AG10803 (cell line): ENCODE measurements at regions not wholly inside any gene's neighbourhood (a gene's known extent, or its start where the extent isn't known, plus 50 kb on each side); places are given as distances from the start of the nearest gene placed in this dataset.

Experiments used
- DNase-seq: peaks from one replicate; pipeline ENCODE4 v3.0.0; 2010; ENCODE audit warnings: low read depth
- H3K4me3 ChIP-seq: 2 replicates; pipeline ENCODE4 v1.5.1; 2011; ENCODE audit warnings: mild to moderate bottlenecking, low read length, control low read depth
- TF ChIP-seq, protein P1 (sequence below): conservative IDR thresholded peaks from 2 replicates; pipeline ENCODE4 v1.5.1; 2011; ENCODE audit warnings: mild to moderate bottlenecking, low read length, control low read depth, inconsistent platforms

DNA sequence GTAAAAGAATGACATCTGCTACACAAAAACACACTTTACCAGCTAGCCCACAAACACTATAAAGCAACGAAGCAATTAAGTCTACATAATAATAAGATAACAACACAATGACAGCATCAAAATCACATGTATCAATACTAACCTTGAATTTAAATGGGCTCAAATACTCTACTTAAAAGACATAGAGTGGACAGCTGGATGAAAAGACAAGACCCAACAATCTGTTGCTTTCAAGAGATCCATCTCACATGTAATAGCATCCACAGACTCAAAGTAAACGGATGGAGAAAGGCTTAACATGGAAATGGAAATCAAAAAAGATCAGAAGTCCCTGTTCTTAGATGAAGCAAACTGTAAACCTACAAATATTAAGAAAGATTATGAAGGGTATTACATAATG, 2175.9 kb downstream of the PCDH9 start:
- TF ChIP-seq, protein P1, sequence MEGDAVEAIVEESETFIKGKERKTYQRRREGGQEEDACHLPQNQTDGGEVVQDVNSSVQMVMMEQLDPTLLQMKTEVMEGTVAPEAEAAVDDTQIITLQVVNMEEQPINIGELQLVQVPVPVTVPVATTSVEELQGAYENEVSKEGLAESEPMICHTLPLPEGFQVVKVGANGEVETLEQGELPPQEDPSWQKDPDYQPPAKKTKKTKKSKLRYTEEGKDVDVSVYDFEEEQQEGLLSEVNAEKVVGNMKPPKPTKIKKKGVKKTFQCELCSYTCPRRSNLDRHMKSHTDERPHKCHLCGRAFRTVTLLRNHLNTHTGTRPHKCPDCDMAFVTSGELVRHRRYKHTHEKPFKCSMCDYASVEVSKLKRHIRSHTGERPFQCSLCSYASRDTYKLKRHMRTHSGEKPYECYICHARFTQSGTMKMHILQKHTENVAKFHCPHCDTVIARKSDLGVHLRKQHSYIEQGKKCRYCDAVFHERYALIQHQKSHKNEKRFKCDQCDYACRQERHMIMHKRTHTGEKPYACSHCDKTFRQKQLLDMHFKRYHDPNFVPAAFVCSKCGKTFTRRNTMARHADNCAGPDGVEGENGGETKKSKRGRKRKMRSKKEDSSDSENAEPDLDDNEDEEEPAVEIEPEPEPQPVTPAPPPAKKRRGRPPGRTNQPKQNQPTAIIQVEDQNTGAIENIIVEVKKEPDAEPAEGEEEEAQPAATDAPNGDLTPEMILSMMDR, result no peak
- no peak for DNase-seq
- no peak overlapping the region for H3K4me3 ChIP-seq

DNA sequence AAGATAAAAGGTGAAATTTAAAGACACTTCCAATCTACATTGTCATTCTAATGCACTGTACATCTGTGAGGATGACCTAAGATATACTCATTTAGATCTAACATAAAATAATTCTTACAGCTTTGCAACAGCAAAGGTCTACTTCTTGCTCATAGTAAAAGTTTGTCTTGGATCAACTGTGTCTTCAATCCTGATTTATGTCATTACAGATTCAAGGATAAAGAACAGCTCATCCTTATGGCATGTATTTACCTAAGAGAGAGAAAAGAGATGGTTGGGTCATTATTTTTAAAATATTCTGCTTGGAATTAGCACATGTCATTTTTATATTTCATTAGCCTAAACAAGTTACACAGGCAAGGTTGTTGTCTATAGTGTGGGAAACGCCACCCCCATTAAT, 2193.1 kb downstream of the PCDH9 start:
- no peak for DNase-seq
- TF ChIP-seq, protein P1, result no peak
- no peak overlapping the region for H3K4me3 ChIP-seq

DNA sequence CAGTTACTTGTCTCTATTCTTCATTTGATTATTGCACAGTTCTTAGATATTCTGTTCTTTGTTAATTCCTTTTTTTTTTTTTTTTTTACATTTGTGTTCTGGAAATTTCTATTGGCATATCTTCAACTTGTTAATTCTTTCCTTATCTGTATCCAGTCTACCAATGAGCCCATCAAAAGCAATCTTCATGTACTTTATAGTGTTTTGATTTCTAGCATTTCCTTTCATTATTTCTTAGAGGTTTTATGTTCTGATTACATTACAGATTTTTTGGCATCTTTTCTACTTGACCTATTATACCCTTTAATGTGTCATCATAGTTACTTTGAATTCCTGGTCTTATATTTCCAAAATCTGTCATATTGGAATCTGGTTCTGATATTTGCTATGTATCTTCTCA, 2194.8 kb downstream of the PCDH9 start:
- TF ChIP-seq, protein P1, result no peak
- no peak for DNase-seq
- no peak overlapping the region for H3K4me3 ChIP-seq

DNA sequence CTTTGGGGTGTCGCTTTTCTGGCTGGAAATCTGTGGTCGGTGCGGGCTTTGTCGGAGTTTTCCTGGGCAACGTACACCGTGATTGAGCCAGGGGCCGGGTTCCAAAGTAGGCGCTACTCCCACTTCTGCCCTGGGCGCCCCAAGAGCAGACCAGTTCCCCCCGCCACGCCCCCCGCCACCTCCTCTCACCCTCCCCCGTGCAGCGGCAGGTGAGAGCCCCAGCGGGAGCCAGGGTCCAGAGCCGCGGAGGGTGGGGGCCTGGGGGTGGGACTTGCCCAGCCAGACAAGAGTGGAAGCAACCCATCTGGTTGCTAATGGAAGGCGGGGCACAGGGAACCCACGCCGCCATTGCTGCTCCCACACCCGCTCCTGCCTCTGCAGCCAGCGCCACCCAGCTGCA, 2195.9 kb downstream of the PCDH9 start:
- no peak overlapping the region for H3K4me3 ChIP-seq
- TF ChIP-seq, protein P1, result no peak
- no peak for DNase-seq

DNA sequence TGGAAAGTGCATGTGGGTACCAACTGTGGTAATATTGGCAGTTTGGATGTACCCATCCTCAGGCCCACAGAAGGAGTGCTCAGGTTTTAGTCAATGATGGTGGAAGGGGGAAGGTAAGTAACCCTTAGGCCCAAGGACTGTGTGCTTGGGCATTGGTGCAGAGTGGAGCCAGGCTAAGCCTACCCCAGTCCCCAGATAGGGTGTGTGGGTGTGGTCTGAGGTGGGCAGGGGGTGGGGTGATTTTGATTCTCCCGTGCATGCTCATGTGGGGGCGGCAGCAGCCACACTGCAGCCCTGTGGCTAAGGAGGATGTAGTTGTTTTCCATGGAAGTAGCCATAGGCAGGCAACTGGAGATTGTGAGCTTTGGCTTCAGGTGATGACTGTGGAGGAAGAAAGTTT, 2197.3 kb downstream of the PCDH9 start:
- no peak for DNase-seq
- TF ChIP-seq, protein P1, result no peak
- no peak overlapping the region for H3K4me3 ChIP-seq

DNA sequence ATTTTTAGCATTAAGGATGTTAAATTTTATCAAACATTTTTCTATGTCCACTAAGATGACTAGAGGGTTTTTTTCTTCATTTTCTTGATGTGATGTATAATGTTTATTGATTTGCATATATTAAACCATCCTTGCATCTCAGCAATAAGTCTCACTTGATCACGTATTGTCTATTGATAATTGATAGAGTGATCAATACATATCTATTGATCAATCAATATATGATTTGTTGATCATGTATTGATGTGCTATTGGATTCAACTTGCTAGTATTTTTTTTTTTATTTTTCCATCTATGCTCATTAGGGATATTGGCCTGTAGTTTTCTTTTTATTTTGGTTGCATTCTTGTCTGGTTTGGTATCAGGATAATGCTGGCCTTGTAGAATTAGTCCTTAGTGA, 2202.0 kb downstream of the PCDH9 start:
- TF ChIP-seq, protein P1, result no peak
- DNase-seq, result no peak
- no peak overlapping the region for H3K4me3 ChIP-seq

DNA sequence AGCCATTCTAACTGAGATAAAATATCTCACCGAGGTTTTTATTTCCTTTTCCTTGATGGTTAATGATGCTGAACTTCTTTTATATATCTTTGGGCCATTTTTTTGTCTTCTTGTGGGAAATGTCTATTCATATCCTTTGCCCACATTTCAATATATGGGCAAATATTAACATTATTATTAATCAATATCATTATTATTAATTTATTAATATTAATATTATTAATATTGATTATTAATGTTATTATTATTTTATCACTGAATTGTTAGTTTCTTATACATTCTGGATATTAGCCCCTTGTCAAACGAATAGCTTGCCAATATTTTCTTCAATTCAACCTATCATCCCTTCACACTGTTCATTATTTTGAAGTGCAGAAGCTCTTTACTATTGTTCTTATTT, 2203.6 kb downstream of the PCDH9 start:
- H3K4me3 ChIP-seq, result no peak overlapping the region
- TF ChIP-seq, protein P1, result no peak
- no peak for DNase-seq
